ENCODE measurements at regions not wholly inside any gene's neighbourhood (a gene's known extent, or its start where the extent isn't known, plus 50 kb on each side); places are given as distances from the start of the nearest gene placed in this dataset.

GRCh38 chr3:105197863-105198262 lies 168.8 kb upstream of the ALCAM start:
- Histone ChIP-seq H3K4me1 (ENCODE audit: insufficient read depth) (no peaks in the 10 kb centered on the region), H3K9me3 (ENCODE audit: low read depth) (no peaks in the 10 kb centered on the region), H2AFZ (no peak overlapping the region), H3K27ac (no peak overlapping the region), H3K9me2 (replicated peaks; ENCODE audit: insufficient read depth) (no peaks in the 10 kb centered on the region), H3K4me3 (no peak overlapping the region), H4K20me1 (ENCODE audit: insufficient read depth, poor library complexity, severe bottlenecking) (no peaks in the 10 kb centered on the region), H3K36me3 (replicated peaks; ENCODE audit: insufficient read depth, low read depth) (no peaks in the 10 kb centered on the region), H3K4me2 (no peak overlapping the region), H3K27me3 (no peaks in the 10 kb centered on the region), H3K79me2 (no peaks in the 10 kb centered on the region)
- no peak for DNase-seq (ENCODE audit: low spot score)
- TF ChIP-seq EZH2 (IDR thresholded peaks at IDR 0.05; ENCODE audit: borderline replicate concordance) = no peak
- TF ChIP-seq EZH2phosphoT487 (IDR thresholded peaks at IDR 0.05; ENCODE audit: low read depth, severe bottlenecking, unreplicated experiment) = no peak
- TF ChIP-seq CTCF (IDR thresholded peaks at IDR 0.05; ENCODE audit: poor library complexity) = no peak
- WGBS (ENCODE audit: low lambda C conversion rate, missing lambda C conversion rate) = 64% methylated on average over 2 of the region's 2 CpGs

GRCh38 chr3:105199217-105199616 lies 167.5 kb upstream of the ALCAM start:
- Histone ChIP-seq H3K36me3 (replicated peaks; ENCODE audit: insufficient read depth, low read depth) (no peaks in the 10 kb centered on the region), H3K27me3 (no peaks in the 10 kb centered on the region), H3K79me2 (no peaks in the 10 kb centered on the region), H3K4me2 (no peak overlapping the region), H3K4me3 (no peak overlapping the region), H4K20me1 (ENCODE audit: insufficient read depth, poor library complexity, severe bottlenecking) (no peaks in the 10 kb centered on the region), H3K27ac (no peak overlapping the region), H2AFZ (no peak overlapping the region), H3K9me3 (ENCODE audit: low read depth) (no peaks in the 10 kb centered on the region), H3K9me2 (replicated peaks; ENCODE audit: insufficient read depth) (no peaks in the 10 kb centered on the region), H3K4me1 (ENCODE audit: insufficient read depth) (no peaks in the 10 kb centered on the region)
- 92% methylated on average over 3 of the region's 3 CpGs for WGBS (ENCODE audit: low lambda C conversion rate, missing lambda C conversion rate)
- DNase-seq (ENCODE audit: low spot score) = no peak
- no peak for TF ChIP-seq EZH2phosphoT487 (IDR thresholded peaks at IDR 0.05; ENCODE audit: low read depth, severe bottlenecking, unreplicated experiment)
- no peak for TF ChIP-seq EZH2 (IDR thresholded peaks at IDR 0.05; ENCODE audit: borderline replicate concordance)
- TF ChIP-seq CTCF (IDR thresholded peaks at IDR 0.05; ENCODE audit: poor library complexity) = no peak

DNA sequence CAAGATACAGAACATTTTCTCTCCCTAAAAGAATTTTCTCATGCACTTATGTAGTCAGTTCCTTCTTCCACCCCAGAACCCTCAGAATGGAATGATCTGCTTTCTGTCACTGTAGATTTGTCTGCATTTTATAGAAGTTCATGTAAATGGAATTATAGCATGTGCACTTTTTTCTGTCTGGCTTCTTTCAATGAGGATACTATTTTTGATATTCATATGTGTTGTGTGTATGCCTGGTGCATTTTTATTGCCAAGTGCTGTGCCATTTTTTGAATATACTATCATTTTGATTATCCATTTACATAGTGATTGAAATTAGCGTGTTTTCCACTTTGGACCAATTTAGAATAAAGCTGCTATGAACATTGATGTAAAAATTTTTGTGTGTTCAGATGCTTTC lies 156.6 kb upstream of the ALCAM start:
- no peak overlapping the region for H3K4me2 ChIP-seq
- WGBS (ENCODE audit: low lambda C conversion rate, missing lambda C conversion rate) = 83% methylated on average over 1 of the region's 1 CpG

More for the DNA sequence above, 156.6 kb upstream of the ALCAM start:
- DNase-seq (ENCODE audit: low spot score) = no peak
- Histone ChIP-seq H3K4me1 (ENCODE audit: insufficient read depth) (no peaks in the 10 kb centered on the region), H3K79me2 (no peaks in the 10 kb centered on the region), H3K27ac (no peak overlapping the region), H3K9me2 (replicated peaks; ENCODE audit: insufficient read depth) (no peaks in the 10 kb centered on the region), H3K4me3 (no peak overlapping the region), H3K9me3 (ENCODE audit: low read depth) (no peaks in the 10 kb centered on the region), H3K27me3 (no peaks in the 10 kb centered on the region), H2AFZ (no peak overlapping the region), H4K20me1 (ENCODE audit: insufficient read depth, poor library complexity, severe bottlenecking) (no peaks in the 10 kb centered on the region), H3K36me3 (replicated peaks; ENCODE audit: insufficient read depth, low read depth) (no peaks in the 10 kb centered on the region)
- TF ChIP-seq EZH2 (IDR thresholded peaks at IDR 0.05; ENCODE audit: borderline replicate concordance) (no peak), EZH2phosphoT487 (IDR thresholded peaks at IDR 0.05; ENCODE audit: low read depth, severe bottlenecking, unreplicated experiment) (no peak), CTCF (IDR thresholded peaks at IDR 0.05; ENCODE audit: poor library complexity) (no peak)
